ENCODE measurements at regions not wholly inside any gene's neighbourhood (a gene's known extent, or its start where the extent isn't known, plus 50 kb on each side); places are given as distances from the start of the nearest gene placed in this dataset.

DNA sequence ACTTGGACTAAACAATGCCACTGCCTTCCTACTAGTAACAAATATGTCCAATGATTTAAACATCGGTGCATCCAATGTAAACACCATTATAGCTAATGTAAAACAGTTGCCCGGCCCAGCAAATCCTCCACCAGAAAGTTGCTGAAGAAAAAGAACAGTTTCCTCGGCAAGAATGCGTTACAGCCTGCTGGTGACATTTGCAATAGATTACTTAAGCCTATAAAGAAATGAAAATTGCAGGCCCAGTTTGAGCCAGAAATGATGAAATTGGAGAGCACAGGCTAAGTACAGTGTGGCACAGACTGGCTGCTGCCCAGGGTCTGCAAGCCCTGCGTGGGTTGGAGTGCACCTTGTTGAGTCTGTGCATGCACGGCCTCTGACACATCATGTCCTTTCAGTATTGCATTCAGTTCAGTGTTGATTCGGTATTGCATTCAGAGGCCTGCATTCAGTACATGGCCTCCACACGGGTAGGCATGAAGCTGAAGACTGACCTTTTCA is 406.0 kb upstream of the KLF4 start:
- TF ChIP-seq, protein P1, sequence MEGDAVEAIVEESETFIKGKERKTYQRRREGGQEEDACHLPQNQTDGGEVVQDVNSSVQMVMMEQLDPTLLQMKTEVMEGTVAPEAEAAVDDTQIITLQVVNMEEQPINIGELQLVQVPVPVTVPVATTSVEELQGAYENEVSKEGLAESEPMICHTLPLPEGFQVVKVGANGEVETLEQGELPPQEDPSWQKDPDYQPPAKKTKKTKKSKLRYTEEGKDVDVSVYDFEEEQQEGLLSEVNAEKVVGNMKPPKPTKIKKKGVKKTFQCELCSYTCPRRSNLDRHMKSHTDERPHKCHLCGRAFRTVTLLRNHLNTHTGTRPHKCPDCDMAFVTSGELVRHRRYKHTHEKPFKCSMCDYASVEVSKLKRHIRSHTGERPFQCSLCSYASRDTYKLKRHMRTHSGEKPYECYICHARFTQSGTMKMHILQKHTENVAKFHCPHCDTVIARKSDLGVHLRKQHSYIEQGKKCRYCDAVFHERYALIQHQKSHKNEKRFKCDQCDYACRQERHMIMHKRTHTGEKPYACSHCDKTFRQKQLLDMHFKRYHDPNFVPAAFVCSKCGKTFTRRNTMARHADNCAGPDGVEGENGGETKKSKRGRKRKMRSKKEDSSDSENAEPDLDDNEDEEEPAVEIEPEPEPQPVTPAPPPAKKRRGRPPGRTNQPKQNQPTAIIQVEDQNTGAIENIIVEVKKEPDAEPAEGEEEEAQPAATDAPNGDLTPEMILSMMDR (conservative IDR thresholded peaks at IDR 0.05; ENCODE audit: low read length): no peak
- DNase-seq (ENCODE audit: low read depth): peak; percentile 56
- no peak overlapping the region for H3K4me3 ChIP-seq (ENCODE audit: low read length)

DNA sequence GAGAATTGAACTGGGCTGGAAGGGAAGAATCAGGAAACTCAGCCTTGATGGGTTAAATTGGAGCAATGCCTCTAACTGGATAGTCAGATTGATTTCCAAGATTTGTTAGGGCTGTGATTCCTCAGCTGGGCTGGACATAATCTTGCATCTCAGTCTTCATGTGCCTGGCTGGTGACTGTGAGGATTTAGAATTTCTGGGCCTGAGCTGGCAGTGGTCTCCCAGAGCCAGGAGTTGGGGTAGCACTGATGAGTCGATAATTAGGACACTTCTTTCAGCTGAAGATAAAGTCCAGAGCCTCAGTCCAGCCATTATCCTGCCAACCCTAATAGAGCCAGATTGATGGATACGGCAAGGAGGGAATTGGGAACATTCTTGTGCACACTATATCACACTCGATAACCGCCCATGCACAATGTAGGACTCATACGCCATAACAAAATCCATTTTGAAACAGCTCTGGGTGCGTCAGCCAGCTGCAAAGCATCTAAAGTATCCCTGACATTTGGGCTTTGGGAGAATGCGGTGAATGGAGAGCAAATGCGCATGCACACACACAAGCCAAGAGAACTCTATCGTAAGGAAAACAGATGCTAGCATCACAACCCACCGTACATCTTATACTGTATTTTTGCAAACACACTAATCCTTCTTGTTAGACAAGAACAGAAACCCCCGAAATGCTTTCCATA is 405.1 kb upstream of the KLF4 start:
- TF ChIP-seq, protein P1 (conservative IDR thresholded peaks at IDR 0.05; ENCODE audit: low read length): no peak
- peak; percentile 86 for DNase-seq (ENCODE audit: low read depth)
- no peak overlapping the region for H3K4me3 ChIP-seq (ENCODE audit: low read length)

DNA sequence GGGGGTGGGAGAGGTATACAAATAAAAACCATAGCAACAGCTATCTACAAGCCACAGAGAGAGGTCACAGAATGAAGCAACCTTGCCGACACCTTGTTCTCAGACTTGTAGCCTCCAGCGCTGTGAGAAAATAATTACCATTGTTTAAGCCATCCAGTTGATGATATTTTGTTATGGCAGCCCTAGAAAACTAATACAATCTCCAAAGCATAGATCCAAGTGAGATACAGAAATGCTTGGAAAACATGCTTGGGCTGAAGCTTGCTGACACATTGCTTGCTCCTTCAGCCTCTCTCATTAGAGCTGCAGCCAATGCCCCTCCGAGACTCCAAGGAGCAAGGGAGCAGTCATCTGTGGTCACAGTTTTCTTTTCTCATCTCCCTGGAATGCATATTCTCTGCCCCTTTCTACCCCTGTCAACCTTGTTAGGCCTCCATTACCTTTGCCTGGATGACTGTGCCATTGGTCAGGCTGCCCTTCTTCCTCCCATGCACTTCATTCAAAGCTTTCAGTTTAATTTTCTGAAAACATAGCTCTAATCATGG is 401.4 kb upstream of the KLF4 start:
- TF ChIP-seq, protein P1 (conservative IDR thresholded peaks at IDR 0.05; ENCODE audit: low read length): no peak
- no peak for DNase-seq (ENCODE audit: low read depth)
- no peak overlapping the region for H3K4me3 ChIP-seq (ENCODE audit: low read length)

DNA sequence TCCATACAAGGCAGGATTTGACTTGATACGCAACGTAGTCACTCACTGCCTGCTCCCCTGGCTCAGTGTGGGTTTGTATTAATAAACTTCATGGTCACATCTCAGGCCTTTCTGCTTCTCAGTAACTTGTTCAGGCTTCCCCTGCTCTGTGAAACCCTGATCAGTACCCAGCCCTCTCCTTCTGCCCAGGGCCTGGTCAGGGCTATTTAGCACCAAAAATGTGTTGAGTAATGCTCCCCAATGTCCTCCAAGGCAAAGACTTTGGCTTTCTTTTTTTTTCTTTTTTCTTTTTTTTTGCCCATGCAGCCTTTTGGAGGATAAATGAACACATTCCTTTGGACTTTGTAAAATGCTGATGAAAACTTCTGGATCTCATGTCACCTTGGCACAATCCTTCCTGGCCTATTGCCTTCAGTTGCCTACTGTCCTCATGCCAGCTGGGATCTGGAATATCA is 399.2 kb upstream of the KLF4 start:
- H3K4me3 ChIP-seq (ENCODE audit: low read length): no peak overlapping the region
- DNase-seq (ENCODE audit: low read depth): peak; percentile 75
- TF ChIP-seq, protein P1 (conservative IDR thresholded peaks at IDR 0.05; ENCODE audit: low read length): no peak

DNA sequence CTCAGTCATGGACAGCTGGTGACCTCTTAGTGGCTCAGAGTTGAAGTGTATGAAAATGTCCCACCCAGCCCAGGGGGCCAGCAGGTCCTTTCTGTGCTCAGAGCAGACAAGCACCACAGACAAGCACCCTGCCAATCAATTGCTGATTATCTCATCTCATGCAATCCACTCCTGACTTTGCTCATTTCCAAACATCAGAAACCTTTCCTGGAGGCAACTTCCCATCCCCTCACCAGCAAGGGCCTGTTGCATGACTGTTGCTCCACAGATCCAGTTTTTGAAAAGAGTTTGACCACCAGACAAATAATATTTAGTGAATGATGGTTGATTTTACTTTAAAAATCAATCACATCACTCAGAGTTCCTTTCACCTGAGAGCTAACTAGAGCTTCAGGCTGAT is 397.3 kb upstream of the KLF4 start:
- DNase-seq (ENCODE audit: low read depth): no peak
- TF ChIP-seq, protein P1 (conservative IDR thresholded peaks at IDR 0.05; ENCODE audit: low read length): no peak
- no peak overlapping the region for H3K4me3 ChIP-seq (ENCODE audit: low read length)

DNA sequence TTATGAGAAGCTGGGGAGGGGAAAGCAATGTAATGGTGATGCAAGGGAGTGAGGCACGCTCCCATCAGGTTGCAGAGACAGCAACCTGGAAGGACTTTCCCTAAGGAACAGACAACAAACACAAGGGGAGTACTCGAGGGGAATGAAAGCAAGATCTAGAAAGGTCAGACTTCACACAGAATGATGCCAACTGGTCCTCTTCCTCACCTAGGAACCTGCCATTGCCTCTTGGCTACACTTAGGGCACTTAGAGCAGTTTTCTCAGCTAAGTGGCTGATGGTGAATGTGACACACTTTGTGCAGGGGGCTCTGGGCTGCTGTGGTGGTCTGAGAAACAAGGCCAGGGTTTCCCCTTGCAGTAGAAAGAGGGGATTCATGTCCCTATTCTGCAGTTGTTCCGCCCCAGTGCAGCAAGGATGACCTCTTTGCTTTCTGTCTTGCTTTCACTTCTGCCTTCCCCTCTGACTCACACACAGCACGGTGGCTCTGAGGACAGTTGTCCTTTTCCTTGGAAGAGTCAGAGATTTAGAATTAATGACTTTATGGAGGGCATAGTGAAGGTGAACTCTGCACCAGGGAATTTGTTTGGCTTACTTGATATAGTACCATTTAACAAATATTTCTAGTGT is 394.0 kb upstream of the KLF4 start:
- H3K4me3 ChIP-seq (ENCODE audit: low read length): no peak overlapping the region
- TF ChIP-seq, protein P1 (conservative IDR thresholded peaks at IDR 0.05; ENCODE audit: low read length): no peak
- no peak for DNase-seq (ENCODE audit: low read depth)

Measured in AG10803 (cell line).